Naive thymus-derived CD4-positive, alpha-beta T cell (primary cell): ENCODE measurements at regions not wholly inside any gene's neighbourhood (a gene's known extent, or its start where the extent isn't known, plus 50 kb on each side); places are given as distances from the start of the nearest gene placed in this dataset.

Experiments
- ATAC-seq: fragments of 150-1000 bp; cut with Tn5 transposase; 2 replicates; pipeline ENCODE4 v1.10.0; 2021; ENCODE audit warnings: mild to moderate bottlenecking, moderate library complexity
- CTCF ChIA-PET: fragments of 350-600 bp; sonication (Branson Sonifier 250); formaldehyde crosslinking; loops from one replicate; lab custom pipeline; 2021; ENCODE audit warnings: antibody characterized with exemption; lab: Charles Lee
- POLR2A ChIA-PET: fragments of 350-600 bp; sonication (Branson Sonifier 250); formaldehyde crosslinking; loops from one replicate; lab custom pipeline; 2021; ENCODE audit warnings: antibody characterized with exemption, inconsistent platforms; lab: Charles Lee
- DNase-seq, 9 donors: peaks; one replicate each; pipeline versions ENCODE4 v3.0.0 to v3.0.0-alpha.2; 2020 to 2022; ENCODE audit warnings: mixed read lengths in 1 of 9
- H3K27ac ChIP-seq: one replicate; pipeline ENCODE4 v1.7.0; 2013; ENCODE audit warnings: mild to moderate bottlenecking, low read depth, low read length, moderate library complexity
- H3K27me3 ChIP-seq, 2 donors: one replicate each; pipeline ENCODE4 v1.7.0; 2013; ENCODE audit warnings: low read length in 2 of 2, mild to moderate bottlenecking in 2 of 2, moderate library complexity in 2 of 2; ENCODE audit not compliant: control insufficient read depth in 2 of 2, insufficient read depth in 2 of 2
- H3K36me3 ChIP-seq, 3 experiments: 1 replicate in 2 of 3; 2 replicates in 1 of 3; pipeline ENCODE4 v1.7.0; 2013; ENCODE audit warnings: low read length in 3 of 3, mild to moderate bottlenecking in 3 of 3, moderate library complexity in 1 of 3; ENCODE audit not compliant: insufficient read depth in 3 of 3, control insufficient read depth in 2 of 3
- H3K4me1 ChIP-seq, 2 donors: one replicate each; pipeline ENCODE4 v1.7.0; 2013; ENCODE audit warnings: low read length in 2 of 2, mild to moderate bottlenecking in 2 of 2, moderate library complexity in 1 of 2; ENCODE audit not compliant: control insufficient read depth in 2 of 2, insufficient read depth in 2 of 2
- H3K4me3 ChIP-seq: 2 replicates; pipeline ENCODE4 v1.7.0; 2013; ENCODE audit warnings: mild to moderate bottlenecking, low read length
- H3K9me3 ChIP-seq, 3 experiments: 1 replicate in 2 of 3; 2 replicates in 1 of 3; pipeline ENCODE4 v1.7.0; 2013; ENCODE audit warnings: low read length in 3 of 3; ENCODE audit not compliant: control insufficient read depth in 2 of 3
- H3K27ac Mint-ChIP-seq, 9 donors: one replicate each; pipeline ENCODE4 v1.8.0; 2020 to 2022; ENCODE audit warnings: mixed read lengths in 9 of 9, mild to moderate bottlenecking in 8 of 9, moderate library complexity in 5 of 9, inconsistent platforms in 2 of 9
- H3K27me3 Mint-ChIP-seq, 5 donors: one replicate each; pipeline ENCODE4 v1.8.0; 2021 to 2022; ENCODE audit warnings: mixed read lengths in 5 of 5, mild to moderate bottlenecking in 1 of 5
- H3K36me3 Mint-ChIP-seq, 5 donors: one replicate each; pipeline ENCODE4 v1.8.0; 2020 to 2022; ENCODE audit warnings: mixed read lengths in 5 of 5, mild to moderate bottlenecking in 3 of 5, inconsistent platforms in 1 of 5
- H3K4me1 Mint-ChIP-seq, 7 donors: one replicate each; pipeline ENCODE4 v1.8.0; 2020 to 2022; ENCODE audit warnings: mixed read lengths in 7 of 7, mild to moderate bottlenecking in 3 of 7, inconsistent platforms in 1 of 7
- H3K4me3 Mint-ChIP-seq, 10 donors: one replicate each; pipeline ENCODE4 v1.8.0; 2020 to 2022; ENCODE audit warnings: mild to moderate bottlenecking in 10 of 10, mixed read lengths in 10 of 10, moderate library complexity in 6 of 10, inconsistent platforms in 2 of 10
- H3K9me3 Mint-ChIP-seq, 11 donors: one replicate each; pipeline ENCODE4 v1.8.0; 2020 to 2022; ENCODE audit warnings: mixed read lengths in 11 of 11, mild to moderate bottlenecking in 4 of 11, inconsistent platforms in 1 of 11, moderate library complexity in 1 of 11
- intact Hi-C, 2 donors: fragments of 100-400 bp; cut with micrococcal nuclease; formaldehyde crosslinking; loops; one replicate each; pipeline ENCODE4 v1.15.1; 2023

DNA sequence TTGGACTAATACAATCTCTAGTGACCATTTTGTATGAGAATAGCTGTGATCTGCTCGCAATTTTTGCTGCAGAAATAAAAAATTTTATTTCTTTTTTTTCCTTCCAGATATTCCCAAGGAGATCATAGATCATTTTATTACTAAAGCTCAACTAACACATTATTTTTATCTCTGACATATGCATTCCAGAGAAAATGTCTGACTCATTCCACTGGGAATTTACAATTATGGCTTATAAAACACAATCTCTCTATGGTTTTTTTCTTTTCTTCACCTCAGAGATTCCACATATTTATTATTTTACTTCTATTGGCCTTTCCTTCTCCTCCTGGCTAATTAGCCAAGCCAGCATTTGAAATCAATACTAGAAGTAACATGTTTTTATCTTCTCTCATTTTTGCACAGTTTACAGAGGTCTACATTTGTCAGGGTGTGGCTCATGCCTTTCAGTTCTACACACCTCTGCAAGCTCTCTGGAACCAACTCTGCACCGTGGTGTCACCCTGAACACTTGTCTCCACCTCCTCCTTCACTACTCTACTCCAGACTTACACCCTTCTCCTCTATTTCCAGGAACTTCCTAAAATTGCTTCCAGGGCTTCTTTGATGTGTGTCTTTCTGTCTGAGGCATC is 59.8 kb upstream of the GPM6A start:
- H3K4me1 Mint-ChIP-seq, result no peaks in the 10 kb centered on the region
- CTCF ChIA-PET, result no interaction called here
- no peak overlapping the region for H3K27ac Mint-ChIP-seq
- Histone ChIP-seq H3K9me3 (no peaks in the 10 kb centered on the region), H3K4me1 (no peaks in the 10 kb centered on the region), H3K4me3 (no peak overlapping the region), H3K27ac (no peak overlapping the region), H3K27me3 (no peaks in the 10 kb centered on the region), H3K36me3 (no peaks in the 10 kb centered on the region)
- no peaks in the 10 kb centered on the region for H3K36me3 Mint-ChIP-seq
- H3K9me3 Mint-ChIP-seq, result peaks cover 0 to 8% (median 2%) of the 10 kb centered on the region in 11 donors
- POLR2A ChIA-PET, result no interaction called here
- ATAC-seq, result no peak
- H3K27me3 Mint-ChIP-seq, result no peaks in the 10 kb centered on the region
- no peak overlapping the region for H3K4me3 Mint-ChIP-seq
- intact Hi-C loops, result no loop called here
- DNase-seq, result no peak

DNA sequence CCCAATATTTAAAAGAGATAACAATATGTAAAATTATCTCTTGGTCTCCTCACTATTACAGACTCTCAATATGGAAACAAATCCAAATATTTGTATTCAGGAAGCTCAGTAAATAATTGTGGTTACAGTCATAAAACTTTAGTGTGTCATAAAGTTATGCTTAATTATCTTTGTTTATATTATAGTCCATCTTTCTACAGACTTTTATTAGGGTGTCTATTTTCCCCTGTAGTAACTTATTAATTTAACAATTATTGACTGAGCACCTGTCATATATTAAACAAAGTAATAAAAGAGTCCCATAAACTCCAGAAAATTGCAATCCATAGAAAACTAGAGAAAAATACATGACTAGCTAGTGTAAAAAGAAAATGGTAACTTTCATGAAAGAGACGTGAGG is 61.6 kb upstream of the GPM6A start:
- H3K36me3 Mint-ChIP-seq, result no peaks in the 10 kb centered on the region
- ChIA-PET POLR2A (no interaction called here), CTCF (no interaction called here)
- Histone ChIP-seq H3K9me3 (no peaks in the 10 kb centered on the region), H3K4me3 (no peak overlapping the region), H3K36me3 (no peaks in the 10 kb centered on the region), H3K4me1 (no peaks in the 10 kb centered on the region), H3K27ac (no peak overlapping the region), H3K27me3 (no peaks in the 10 kb centered on the region)
- no peaks in the 10 kb centered on the region for H3K27me3 Mint-ChIP-seq
- intact Hi-C loops, result no loop called here
- no peaks in the 10 kb centered on the region for H3K4me1 Mint-ChIP-seq
- H3K4me3 Mint-ChIP-seq, result no peak overlapping the region
- ATAC-seq, result no peak
- no peak for DNase-seq
- H3K27ac Mint-ChIP-seq, result no peak overlapping the region
- peaks cover 0 to 17% (median 2%) of the 10 kb centered on the region in 11 donors for H3K9me3 Mint-ChIP-seq

- ChIA-PET CTCF (no interaction called here), POLR2A (no interaction called here)
- no peak overlapping the region for H3K27ac Mint-ChIP-seq
These were observed 62.2 kb upstream of the GPM6A start for GRCh38 chr4:175874306-175874705.

DNA sequence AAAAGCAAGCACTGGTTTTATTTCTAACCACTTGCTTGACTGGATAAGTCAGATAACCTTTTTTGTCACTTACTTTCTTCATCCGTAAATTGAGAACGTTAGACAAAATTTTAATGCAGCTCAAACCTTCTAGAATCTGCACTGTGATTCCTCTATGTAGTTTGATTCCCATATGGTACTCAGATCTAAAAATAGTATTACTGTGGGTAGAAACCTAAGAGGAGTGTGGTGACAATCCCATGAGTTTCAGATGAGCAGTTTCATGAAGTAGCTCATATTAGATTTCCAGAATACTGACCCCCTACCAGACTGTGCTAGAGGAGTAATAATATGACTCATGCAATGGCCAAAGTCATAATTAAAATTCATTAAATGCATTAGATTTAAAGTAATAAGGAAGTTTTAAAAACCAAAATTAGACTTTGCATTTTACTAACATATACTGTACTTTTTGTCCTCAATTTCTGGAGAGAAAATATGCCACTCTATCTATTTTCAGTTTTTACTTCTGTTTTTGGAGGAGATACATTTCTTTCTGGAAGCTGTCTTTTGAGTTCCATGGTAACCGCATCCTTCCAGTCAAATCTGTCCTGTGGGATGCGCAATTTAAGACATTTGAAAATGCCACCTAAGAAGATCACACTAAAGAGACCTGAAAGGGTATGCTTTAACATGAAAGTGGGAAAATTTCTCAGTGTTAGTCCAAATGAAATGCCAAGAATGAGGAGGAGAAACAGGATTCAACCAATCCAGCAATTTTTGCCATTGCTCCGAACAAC is 64.1 kb upstream of the GPM6A start:
- CTCF ChIA-PET, result no interaction called here

More at GRCh38 chr4:175874306-175874705, 62.2 kb upstream of the GPM6A start:
- DNase-seq (no peak), ATAC-seq (no peak)
- Histone ChIP-seq H3K27ac (no peak overlapping the region), H3K9me3 (no peaks in the 10 kb centered on the region), H3K36me3 (no peaks in the 10 kb centered on the region), H3K4me1 (no peaks in the 10 kb centered on the region), H3K4me3 (no peak overlapping the region), H3K27me3 (no peaks in the 10 kb centered on the region)
- Mint-ChIP-seq H3K4me3 (no peak overlapping the region), H3K9me3 (peaks cover 0 to 23% (median 8%) of the 10 kb centered on the region in 11 donors), H3K4me1 (no peaks in the 10 kb centered on the region), H3K27me3 (no peaks in the 10 kb centered on the region), H3K36me3 (no peaks in the 10 kb centered on the region)
- intact Hi-C loops, result no loop called here

GRCh38 chr4:175882891-175883290 is 70.8 kb upstream of the GPM6A start:
- H3K9me3 ChIP-seq, result no peaks in the 10 kb centered on the region
- no peaks in the 10 kb centered on the region for H3K4me1 ChIP-seq
- Mint-ChIP-seq H3K9me3 (peaks cover 0 to 19% (median 7%) of the 10 kb centered on the region in 11 donors), H3K36me3 (no peaks in the 10 kb centered on the region), H3K4me1 (no peaks in the 10 kb centered on the region), H3K4me3 (no peak overlapping the region), H3K27ac (no peak overlapping the region), H3K27me3 (peaks cover 0 to 3% (median 0%) of the 10 kb centered on the region in 5 donors)
- H3K27ac ChIP-seq, result no peak overlapping the region
- ChIA-PET POLR2A (no interaction called here), CTCF (no interaction called here)
- H3K4me3 ChIP-seq, result no peak overlapping the region
- H3K27me3 ChIP-seq, result no peaks in the 10 kb centered on the region
- intact Hi-C loops, result no loop called here
- ATAC-seq, result no peak
- no peaks in the 10 kb centered on the region for H3K36me3 ChIP-seq
- DNase-seq, result no peak

More for the DNA sequence above, 64.1 kb upstream of the GPM6A start:
- H3K27ac Mint-ChIP-seq, result no peak overlapping the region
- ATAC-seq, result no peak
- Histone ChIP-seq H3K36me3 (no peaks in the 10 kb centered on the region), H3K27ac (no peak overlapping the region), H3K27me3 (no peaks in the 10 kb centered on the region), H3K4me1 (no peaks in the 10 kb centered on the region), H3K9me3 (no peaks in the 10 kb centered on the region), H3K4me3 (no peak overlapping the region)
- intact Hi-C loops, result no loop called here
- H3K9me3 Mint-ChIP-seq, result peaks cover 0 to 24% (median 10%) of the 10 kb centered on the region in 11 donors
- no peaks in the 10 kb centered on the region for H3K4me1 Mint-ChIP-seq
- H3K4me3 Mint-ChIP-seq, result no peak overlapping the region
- POLR2A ChIA-PET, result no interaction called here
- peaks cover 0 to 3% (median 0%) of the 10 kb centered on the region in 5 donors for H3K27me3 Mint-ChIP-seq
- no peaks in the 10 kb centered on the region for H3K36me3 Mint-ChIP-seq
- no peak for DNase-seq

- no peaks in the 10 kb centered on the region for H3K27me3 ChIP-seq
- Mint-ChIP-seq H3K27ac (no peak overlapping the region), H3K4me1 (no peaks in the 10 kb centered on the region), H3K4me3 (no peak overlapping the region), H3K9me3 (peaks cover 0 to 12% (median 3%) of the 10 kb centered on the region in 11 donors), H3K27me3 (peaks cover 0 to 3% (median 0%) of the 10 kb centered on the region in 5 donors), H3K36me3 (no peaks in the 10 kb centered on the region)
- ChIA-PET CTCF (no interaction called here), POLR2A (no interaction called here)
- H3K27ac ChIP-seq, result no peak overlapping the region
- intact Hi-C loops, result no loop called here
- H3K4me3 ChIP-seq, result no peak overlapping the region
- DNase-seq, result no peak
- H3K9me3 ChIP-seq, result no peaks in the 10 kb centered on the region
- no peaks in the 10 kb centered on the region for H3K4me1 ChIP-seq
- no peaks in the 10 kb centered on the region for H3K36me3 ChIP-seq
- no peak for ATAC-seq
These were observed 72.0 kb upstream of the GPM6A start for GRCh38 chr4:175884048-175884447.

- H3K4me3 Mint-ChIP-seq, result no peak overlapping the region
- H3K4me1 ChIP-seq, result no peaks in the 10 kb centered on the region
- ATAC-seq (no peak), DNase-seq (no peak)
- H3K27me3 Mint-ChIP-seq, result no peaks in the 10 kb centered on the region
- H3K4me3 ChIP-seq, result no peak overlapping the region
- H3K27me3 ChIP-seq, result no peaks in the 10 kb centered on the region
- no peaks in the 10 kb centered on the region for H3K4me1 Mint-ChIP-seq
- no peaks in the 10 kb centered on the region for H3K36me3 ChIP-seq
- POLR2A ChIA-PET, result no interaction called here
- CTCF ChIA-PET, result no interaction called here
- no peak overlapping the region for H3K27ac ChIP-seq
- H3K27ac Mint-ChIP-seq, result no peak overlapping the region
- H3K9me3 ChIP-seq, result no peaks in the 10 kb centered on the region
- intact Hi-C loops, result no loop called here
- no peaks in the 10 kb centered on the region for H3K36me3 Mint-ChIP-seq
- H3K9me3 Mint-ChIP-seq, result peaks cover 0 to 4% (median 0%) of the 10 kb centered on the region in 11 donors
These were observed 79.2 kb upstream of the GPM6A start for GRCh38 chr4:175891231-175891630.
